IPS DF 4.7 (cell line): ENCODE measurements at regions not wholly inside any gene's neighbourhood (a gene's known extent, or its start where the extent isn't known, plus 50 kb on each side); places are given as distances from the start of the nearest gene placed in this dataset.
"Not testable (repeated sequence)": the region's sequence is repeated elsewhere in the genome, so short reads cannot be mapped to it uniquely, and the experiment has no call there.

Experiments used
- DNase-seq: peaks from one replicate; pipeline ENCODE4 v3.0.0-alpha.2; 2013; ENCODE audit warnings: low spot score; ENCODE audit errors: extremely low read depth

- no peak for DNase-seq
Measured at GRCh38 chr11:134949121-134950090, 537.4 kb upstream of the B3GAT1 start.

GRCh38 chr11:134947556-134947955, 535.5 kb upstream of the B3GAT1 start:
- DNase-seq: no peak

- DNase-seq: no peak
Measured at GRCh38 chr11:134945993-134946392, 534.0 kb upstream of the B3GAT1 start.

- no peak for DNase-seq
Measured at GRCh38 chr11:134944986-134945385, 532.9 kb upstream of the B3GAT1 start.

- no peak for DNase-seq
Measured at GRCh38 chr11:134944131-134944530, 532.1 kb upstream of the B3GAT1 start.

GRCh38 chr11:134943544-134943943, 531.5 kb upstream of the B3GAT1 start:
- no peak for DNase-seq

GRCh38 chr11:134942681-134943080, 530.6 kb upstream of the B3GAT1 start:
- no peak for DNase-seq

GRCh38 chr11:134941936-134942600, 530.0 kb upstream of the B3GAT1 start:
- DNase-seq: not testable (repeated sequence)

- no peak for DNase-seq
Measured at GRCh38 chr11:134941326-134941725, 529.3 kb upstream of the B3GAT1 start.

GRCh38 chr11:134940441-134941126, 528.5 kb upstream of the B3GAT1 start:
- DNase-seq: no peak

GRCh38 chr11:134939905-134940304, 527.9 kb upstream of the B3GAT1 start:
- no peak for DNase-seq

GRCh38 chr11:134939031-134939430, 527.0 kb upstream of the B3GAT1 start:
- no peak for DNase-seq

- DNase-seq: no peak
Measured at GRCh38 chr11:134938212-134938611, 526.2 kb upstream of the B3GAT1 start.

GRCh38 chr11:134937193-134937592, 525.2 kb upstream of the B3GAT1 start:
- DNase-seq: not testable (repeated sequence)

GRCh38 chr11:134932761-134933160, 520.7 kb upstream of the B3GAT1 start:
- no peak for DNase-seq

- no peak for DNase-seq
Measured at GRCh38 chr11:134925432-134925831, 513.4 kb upstream of the B3GAT1 start.

- DNase-seq: no peak
Measured at GRCh38 chr11:134923441-134923840, 511.4 kb upstream of the B3GAT1 start.

- DNase-seq: no peak
Measured at GRCh38 chr11:134921938-134922337, 509.9 kb upstream of the B3GAT1 start.

- DNase-seq: no peak
Measured at GRCh38 chr11:134920851-134921608, 509.0 kb upstream of the B3GAT1 start.

GRCh38 chr11:134916421-134917213, 504.6 kb upstream of the B3GAT1 start:
- no peak for DNase-seq
